Ishikawa (cell line): ENCODE measurements at regions not wholly inside any gene's neighbourhood (a gene's known extent, or its start where the extent isn't known, plus 50 kb on each side); places are given as distances from the start of the nearest gene placed in this dataset.

Experiments used
- CEBPB ChIP-seq: IDR thresholded peaks from 2 replicates; pipeline ENCODE4 v1.6.1; 2012
- CREB1 ChIP-seq: IDR thresholded peaks from 2 replicates; pipeline ENCODE4 v1.6.1; 2012; ENCODE audit warnings: low read depth
- EGR1 ChIP-seq: IDR thresholded peaks from 2 replicates; pipeline ENCODE4 v1.6.1; 2012
- EP300 ChIP-seq: IDR thresholded peaks from 2 replicates; pipeline ENCODE4 v1.6.1; 2012; ENCODE audit warnings: borderline replicate concordance
- FOXM1 ChIP-seq: IDR thresholded peaks from 2 replicates; pipeline ENCODE4 v1.6.1; 2012; ENCODE audit warnings: low read depth, borderline replicate concordance
- NFIC ChIP-seq: IDR thresholded peaks from 2 replicates; pipeline ENCODE4 v1.6.1; 2012
- RAD21 ChIP-seq: IDR thresholded peaks from 2 replicates; pipeline ENCODE4 v1.6.1; 2012; ENCODE audit warnings: low read depth
- REST ChIP-seq: IDR thresholded peaks from 2 replicates; pipeline ENCODE4 v1.6.1; 2012; ENCODE audit warnings: low read depth, mild to moderate bottlenecking
- TAF1 ChIP-seq: IDR thresholded peaks from 2 replicates; pipeline ENCODE4 v1.6.1; 2012; ENCODE audit warnings: low read depth, mild to moderate bottlenecking
- TCF12 ChIP-seq: IDR thresholded peaks from 2 replicates; pipeline ENCODE4 v1.6.1; 2012; ENCODE audit warnings: low read depth
- TEAD4 ChIP-seq: IDR thresholded peaks from 2 replicates; pipeline ENCODE4 v1.6.1; 2012
- USF1 ChIP-seq: IDR thresholded peaks from 2 replicates; pipeline ENCODE4 v1.6.1; 2012
- YY1 ChIP-seq: IDR thresholded peaks from 2 replicates; pipeline ENCODE4 v1.6.1; 2012; ENCODE audit warnings: low read depth
- ZBTB7A ChIP-seq: IDR thresholded peaks from 2 replicates; pipeline ENCODE4 v1.6.1; 2012; ENCODE audit warnings: low read depth
- TF ChIP-seq, protein P1 (sequence below): IDR thresholded peaks from 2 replicates; pipeline ENCODE4 v1.6.1; 2012

- no peak for TF ChIP-seq USF1
- TF ChIP-seq, protein P1, sequence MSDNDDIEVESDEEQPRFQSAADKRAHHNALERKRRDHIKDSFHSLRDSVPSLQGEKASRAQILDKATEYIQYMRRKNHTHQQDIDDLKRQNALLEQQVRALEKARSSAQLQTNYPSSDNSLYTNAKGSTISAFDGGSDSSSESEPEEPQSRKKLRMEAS: no peak
- TF ChIP-seq TAF1: no peak
- no peak for TF ChIP-seq EP300
Observed at GRCh38 chr10:58091886-58092285, 175.8 kb downstream of the IPMK start.

GRCh38 chr10:58089739-58090138 is 178.0 kb downstream of the IPMK start:
- TF ChIP-seq, protein P1: no peak
- no peak for TF ChIP-seq EGR1
- TF ChIP-seq TEAD4: no peak
- no peak for TF ChIP-seq FOXM1
- TF ChIP-seq TAF1: no peak
- no peak for TF ChIP-seq RAD21
- TF ChIP-seq CEBPB: no peak
- TF ChIP-seq REST: no peak
- TF ChIP-seq TCF12: no peak
- TF ChIP-seq EP300: no peak
- TF ChIP-seq YY1: no peak
- TF ChIP-seq NFIC: no peak
- no peak for TF ChIP-seq ZBTB7A
- no peak for TF ChIP-seq USF1

DNA sequence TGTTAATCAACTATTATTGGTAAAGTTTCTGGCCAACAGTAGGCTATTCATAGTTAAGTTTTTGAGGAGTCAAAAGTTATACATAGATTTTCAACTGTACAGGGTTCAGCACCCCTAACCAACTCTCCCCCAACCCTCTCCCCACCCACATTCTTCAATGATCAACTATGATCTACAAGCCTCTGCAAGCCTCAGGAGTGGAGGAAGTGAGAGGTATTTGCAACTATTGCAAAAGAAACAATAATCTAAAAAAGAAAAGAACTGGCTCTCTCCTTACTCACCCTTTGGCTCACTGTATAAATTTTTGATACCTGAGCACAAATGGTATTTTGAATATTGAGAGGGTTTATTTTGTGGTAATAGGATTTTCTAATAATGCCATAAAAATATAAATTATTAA is 179.8 kb downstream of the IPMK start:
- TF ChIP-seq TAF1 (no peak), ZBTB7A (no peak), EP300 (no peak), USF1 (no peak), REST (no peak), TEAD4 (no peak), CREB1 (no peak), NFIC (no peak), CEBPB (no peak), TCF12 (no peak), FOXM1 (no peak), EGR1 (no peak), YY1 (no peak), RAD21 (no peak)
- TF ChIP-seq, protein P1: no peak

GRCh38 chr10:58086763-58087150 is 180.9 kb downstream of the IPMK start:
- TF ChIP-seq TCF12 (no peak), YY1 (no peak), TAF1 (no peak), CEBPB (no peak), EGR1 (no peak), CREB1 (no peak)
- TF ChIP-seq, protein P1: no peak

GRCh38 chr10:58086144-58086762 is 181.4 kb downstream of the IPMK start:
- TF ChIP-seq TAF1: no peak
- no peak for TF ChIP-seq CREB1
- TF ChIP-seq REST: no peak
- no peak for TF ChIP-seq ZBTB7A
